ENCODE measurements at regions not wholly inside any gene's neighbourhood (a gene's known extent, or its start where the extent isn't known, plus 50 kb on each side); places are given as distances from the start of the nearest gene placed in this dataset.

GRCh38 chr17:77846531-77847085 lies 111.9 kb upstream of the TNRC6C start:
- Histone ChIP-seq H3K4me3 (ENCODE audit: low read length) (no peak overlapping the region), H3K79me2 (ENCODE audit: control insufficient read depth, low read length) (no peaks in the 10 kb centered on the region), H3K27me3 (ENCODE audit: control insufficient read depth, low read length) (no peaks in the 10 kb centered on the region), H3F3A (ENCODE audit: control insufficient read depth, insufficient read depth) (no peaks in the 10 kb centered on the region), H3K27ac (ENCODE audit: low read depth, low read length) (no peak overlapping the region), H3K4me2 (ENCODE audit: low read length) (peak overlapping the region; percentile 46), H4K20me1 (ENCODE audit: control insufficient read depth, insufficient read depth, low read depth, low read length) (no peaks in the 10 kb centered on the region), H3K4me1 (ENCODE audit: control insufficient read depth, low read length) (peaks cover 48% of the 10 kb centered on the region), H3K36me3 (ENCODE audit: control insufficient read depth, low read length) (no peaks in the 10 kb centered on the region), H3K9me3 (ENCODE audit: control insufficient read depth, insufficient read depth, low read length) (no peaks in the 10 kb centered on the region), H3K9me2 (replicated peaks; ENCODE audit: control insufficient read depth, low read length) (no peaks in the 10 kb centered on the region)
- TF ChIP-seq EZH2phosphoT487 (IDR thresholded peaks at IDR 0.05; ENCODE audit: borderline replicate concordance, low read length): no peak
- TF ChIP-seq CTCF (IDR thresholded peaks at IDR 0.05; ENCODE audit: low read depth, low read length, poor library complexity, severe bottlenecking): no peak

- H3K27me3 ChIP-seq (ENCODE audit: control insufficient read depth, low read length): no peaks in the 10 kb centered on the region
- peak overlapping the region; percentile 46 for H3K4me2 ChIP-seq (ENCODE audit: low read length)
- no peaks in the 10 kb centered on the region for H3K36me3 ChIP-seq (ENCODE audit: control insufficient read depth, low read length)
- no peaks in the 10 kb centered on the region for H3K9me2 ChIP-seq (replicated peaks; ENCODE audit: control insufficient read depth, low read length)
- TF ChIP-seq EZH2phosphoT487 (IDR thresholded peaks at IDR 0.05; ENCODE audit: borderline replicate concordance, low read length): no peak
- no peak for TF ChIP-seq CTCF (IDR thresholded peaks at IDR 0.05; ENCODE audit: low read depth, low read length, poor library complexity, severe bottlenecking)
- no peaks in the 10 kb centered on the region for H3K79me2 ChIP-seq (ENCODE audit: control insufficient read depth, low read length)
- H3F3A ChIP-seq (ENCODE audit: control insufficient read depth, insufficient read depth): no peaks in the 10 kb centered on the region
- no peaks in the 10 kb centered on the region for H4K20me1 ChIP-seq (ENCODE audit: control insufficient read depth, insufficient read depth, low read depth, low read length)
- H3K27ac ChIP-seq (ENCODE audit: low read depth, low read length): no peak overlapping the region
- no peaks in the 10 kb centered on the region for H3K9me3 ChIP-seq (ENCODE audit: control insufficient read depth, insufficient read depth, low read length)
- H3K4me1 ChIP-seq (ENCODE audit: control insufficient read depth, low read length): peaks cover 43% of the 10 kb centered on the region
- no peak overlapping the region for H3K4me3 ChIP-seq (ENCODE audit: low read length)
These were observed 111.0 kb upstream of the TNRC6C start for GRCh38 chr17:77847221-77848085.

GRCh38 chr17:77848257-77848656 lies 110.2 kb upstream of the TNRC6C start:
- Histone ChIP-seq H3K79me2 (ENCODE audit: control insufficient read depth, low read length) (no peaks in the 10 kb centered on the region), H3K4me3 (ENCODE audit: low read length) (no peak overlapping the region), H3K4me1 (ENCODE audit: control insufficient read depth, low read length) (peaks cover 35% of the 10 kb centered on the region), H3K9me3 (ENCODE audit: control insufficient read depth, insufficient read depth, low read length) (no peaks in the 10 kb centered on the region), H3K4me2 (ENCODE audit: low read length) (no peak overlapping the region), H3F3A (ENCODE audit: control insufficient read depth, insufficient read depth) (no peaks in the 10 kb centered on the region), H3K27ac (ENCODE audit: low read depth, low read length) (no peak overlapping the region), H3K36me3 (ENCODE audit: control insufficient read depth, low read length) (no peaks in the 10 kb centered on the region), H3K9me2 (replicated peaks; ENCODE audit: control insufficient read depth, low read length) (no peaks in the 10 kb centered on the region), H3K27me3 (ENCODE audit: control insufficient read depth, low read length) (no peaks in the 10 kb centered on the region), H4K20me1 (ENCODE audit: control insufficient read depth, insufficient read depth, low read depth, low read length) (no peaks in the 10 kb centered on the region)
- no peak for TF ChIP-seq CTCF (IDR thresholded peaks at IDR 0.05; ENCODE audit: low read depth, low read length, poor library complexity, severe bottlenecking)
- TF ChIP-seq EZH2phosphoT487 (IDR thresholded peaks at IDR 0.05; ENCODE audit: borderline replicate concordance, low read length): no peak
